ENCODE measurements at regions not wholly inside any gene's neighbourhood (a gene's known extent, or its start where the extent isn't known, plus 50 kb on each side); places are given as distances from the start of the nearest gene placed in this dataset.

DNA sequence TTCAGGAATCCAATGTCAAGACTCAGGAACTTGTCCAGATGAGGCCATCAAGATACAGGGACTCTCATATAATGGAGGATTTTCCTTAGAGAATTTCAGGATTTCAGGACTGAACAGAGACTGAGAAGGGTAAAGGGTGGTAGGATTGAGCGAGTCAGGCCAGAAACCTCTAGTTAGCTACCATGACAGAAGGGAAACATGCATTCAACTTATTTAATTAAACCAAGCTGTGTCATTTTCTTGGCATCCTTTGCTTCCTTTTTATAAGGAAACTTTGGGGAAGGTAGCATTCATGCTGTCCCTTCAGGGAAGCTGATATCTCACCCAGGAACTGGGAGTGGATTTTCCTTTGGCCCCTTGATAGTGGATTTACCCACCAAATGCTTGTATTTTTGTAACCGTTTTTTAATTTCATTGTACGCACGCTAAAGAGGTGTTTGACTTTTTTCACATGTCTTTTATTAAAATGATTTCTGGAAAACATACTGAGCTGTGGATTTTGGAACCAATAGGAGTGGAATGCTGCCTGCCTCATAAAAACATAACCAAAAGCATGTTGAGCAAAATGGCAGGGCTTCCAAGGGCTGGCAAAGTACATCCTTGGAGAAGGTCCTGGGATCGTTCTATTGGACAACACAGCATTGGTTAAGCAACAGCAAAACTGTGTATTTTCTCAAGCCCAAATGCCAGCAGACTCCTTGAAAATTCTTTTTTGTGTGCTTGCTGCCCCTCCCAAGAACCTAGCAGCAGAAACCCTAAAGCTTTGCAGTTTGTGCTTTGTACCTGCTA, 104.5 kb downstream of the CXCL12 start:
- Histone ChIP-seq H2AFZ (ENCODE audit: low read depth, low read length, poor library complexity, severe bottlenecking) (no peak overlapping the region), H4K20me1 (ENCODE audit: insufficient read depth) (no peaks in the 10 kb centered on the region), H3K9me3 (ENCODE audit: control insufficient read depth in 1 of 2, insufficient read depth in 1 of 2, low read depth in 1 of 2, low read length in 2 of 2) (no peaks in the 10 kb centered on the region), H3K9me2 (ENCODE audit: insufficient read depth) (no peaks in the 10 kb centered on the region), H3K27ac (ENCODE audit: low read depth, low read length) (no peak overlapping the region), H3K4me1 (ENCODE audit: control insufficient read depth in 1 of 2, insufficient read depth in 2 of 2, low read length in 2 of 2) (no peaks in the 10 kb centered on the region), H3K4me3 (replicated peaks in 1 of 2; ENCODE audit: low read depth in 1 of 2, low read length in 2 of 2) (no peak overlapping the region), H3K9ac (ENCODE audit: low read length) (no peak overlapping the region), H3K36me3 (ENCODE audit: control insufficient read depth in 1 of 2, insufficient read depth in 2 of 2, low read length in 2 of 2) (no peaks in the 10 kb centered on the region), H3K4me2 (ENCODE audit: low read length) (no peak overlapping the region), H3K79me2 (ENCODE audit: insufficient read depth, low read length) (no peaks in the 10 kb centered on the region), H3K27me3 (ENCODE audit: insufficient read depth, low read length) (peaks cover 22% of the 10 kb centered on the region; the same call in 1 of the 2 replicates)
- TF ChIP-seq, protein P1, sequence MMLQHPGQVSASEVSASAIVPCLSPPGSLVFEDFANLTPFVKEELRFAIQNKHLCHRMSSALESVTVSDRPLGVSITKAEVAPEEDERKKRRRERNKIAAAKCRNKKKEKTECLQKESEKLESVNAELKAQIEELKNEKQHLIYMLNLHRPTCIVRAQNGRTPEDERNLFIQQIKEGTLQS (IDR thresholded peaks at IDR 0.05) = no peak
- no peak for TF ChIP-seq ZNF274 (IDR thresholded peaks at IDR 0.05; ENCODE audit: low read depth, low read length)
- no peak for TF ChIP-seq FOSL1 (IDR thresholded peaks at IDR 0.05; ENCODE audit: low read depth)
- RAD21 ChIA-PET (ENCODE audit: low non-redundant PET in 1 of 2, low total read pairs in 2 of 2, uncharacterized antibody in 2 of 2, unreplicated experiment in 2 of 2) = no interaction called here
- CTCF ChIA-PET = no interaction called here
- intact Hi-C loops (cut with micrococcal nuclease) = loop anchor here (2.0 kb wide), 1 partner anchor 72 kb away; no protein-coding TSS in a partner anchor
- DNase-seq (ENCODE audit: low read depth, low spot score) (no peak), ATAC-seq (no peak)
- POLR2A ChIA-PET = no interaction called here
- BruUV-seq (replicated peaks) = no TSS peak

DNA sequence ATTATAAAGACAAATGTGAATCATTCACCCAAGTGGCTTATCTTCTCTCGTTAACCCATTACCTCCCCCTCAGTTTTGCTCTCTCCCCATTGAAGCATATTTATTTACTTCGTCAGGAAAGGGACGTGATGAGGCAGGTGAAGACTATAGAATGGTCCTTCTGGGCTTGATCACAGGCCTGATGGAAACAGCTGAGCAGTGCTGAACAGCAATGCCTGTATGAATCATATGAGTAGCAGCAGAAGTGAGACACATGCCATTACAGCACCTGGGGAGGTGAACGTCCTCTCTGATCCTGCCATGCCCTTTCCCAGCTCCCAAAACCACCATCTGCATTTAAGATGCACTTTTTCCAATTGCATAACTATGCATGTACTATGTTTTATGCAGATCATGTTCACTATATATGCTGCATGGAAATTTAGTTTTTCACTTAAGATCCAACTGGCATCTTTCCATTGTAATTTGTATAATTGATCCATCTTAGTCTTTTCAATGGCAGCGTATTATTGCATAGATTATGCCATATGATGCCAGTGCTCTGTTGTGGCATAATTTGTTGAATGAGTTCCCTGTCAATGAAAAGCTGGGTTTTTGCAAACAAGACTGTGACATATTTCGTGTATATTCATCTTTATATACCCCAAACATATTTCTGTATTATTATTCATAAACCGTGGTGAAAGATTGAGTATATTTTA, 105.3 kb downstream of the CXCL12 start:
- no peak overlapping the region for H2AFZ ChIP-seq (ENCODE audit: low read depth, low read length, poor library complexity, severe bottlenecking)
- DNase-seq (ENCODE audit: low read depth, low spot score) (no peak), ATAC-seq (no peak)
- intact Hi-C loops (cut with micrococcal nuclease) = loop anchor here (2.0 kb wide), 1 partner anchor 73 kb away; no protein-coding TSS in a partner anchor
- H3K9ac ChIP-seq (ENCODE audit: low read length) = no peak overlapping the region
- BruUV-seq (replicated peaks) = no TSS peak
- no peaks in the 10 kb centered on the region for H3K79me2 ChIP-seq (ENCODE audit: insufficient read depth, low read length)
- no peaks in the 10 kb centered on the region for H4K20me1 ChIP-seq (ENCODE audit: insufficient read depth)
- no peaks in the 10 kb centered on the region for H3K36me3 ChIP-seq (ENCODE audit: control insufficient read depth in 1 of 2, insufficient read depth in 2 of 2, low read length in 2 of 2)
- no peak overlapping the region for H3K4me2 ChIP-seq (ENCODE audit: low read length)
- H3K9me2 ChIP-seq (ENCODE audit: insufficient read depth) = no peaks in the 10 kb centered on the region
- no peak overlapping the region for H3K27ac ChIP-seq (ENCODE audit: low read depth, low read length)
- no peak overlapping the region for H3K4me3 ChIP-seq (replicated peaks in 1 of 2; ENCODE audit: low read depth in 1 of 2, low read length in 2 of 2)
- no peaks in the 10 kb centered on the region for H3K9me3 ChIP-seq (ENCODE audit: control insufficient read depth in 1 of 2, insufficient read depth in 1 of 2, low read depth in 1 of 2, low read length in 2 of 2)
- RAD21 ChIA-PET (ENCODE audit: low non-redundant PET in 1 of 2, low total read pairs in 2 of 2, uncharacterized antibody in 2 of 2, unreplicated experiment in 2 of 2) = no interaction called here
- CTCF ChIA-PET = no interaction called here
- TF ChIP-seq ZFX (IDR thresholded peaks at IDR 0.05) = no peak
- TF ChIP-seq, protein P2, sequence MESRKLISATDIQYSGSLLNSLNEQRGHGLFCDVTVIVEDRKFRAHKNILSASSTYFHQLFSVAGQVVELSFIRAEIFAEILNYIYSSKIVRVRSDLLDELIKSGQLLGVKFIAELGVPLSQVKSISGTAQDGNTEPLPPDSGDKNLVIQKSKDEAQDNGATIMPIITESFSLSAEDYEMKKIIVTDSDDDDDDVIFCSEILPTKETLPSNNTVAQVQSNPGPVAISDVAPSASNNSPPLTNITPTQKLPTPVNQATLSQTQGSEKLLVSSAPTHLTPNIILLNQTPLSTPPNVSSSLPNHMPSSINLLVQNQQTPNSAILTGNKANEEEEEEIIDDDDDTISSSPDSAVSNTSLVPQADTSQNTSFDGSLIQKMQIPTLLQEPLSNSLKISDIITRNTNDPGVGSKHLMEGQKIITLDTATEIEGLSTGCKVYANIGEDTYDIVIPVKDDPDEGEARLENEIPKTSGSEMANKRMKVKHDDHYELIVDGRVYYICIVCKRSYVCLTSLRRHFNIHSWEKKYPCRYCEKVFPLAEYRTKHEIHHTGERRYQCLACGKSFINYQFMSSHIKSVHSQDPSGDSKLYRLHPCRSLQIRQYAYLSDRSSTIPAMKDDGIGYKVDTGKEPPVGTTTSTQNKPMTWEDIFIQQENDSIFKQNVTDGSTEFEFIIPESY (IDR thresholded peaks at IDR 0.05; ENCODE audit: extremely low read depth, insufficient replicate concordance, low read length) = no peak
- TF ChIP-seq CBX3 (IDR thresholded peaks at IDR 0.05; ENCODE audit: low read depth) = no peak
- TF ChIP-seq JUND (IDR thresholded peaks at IDR 0.05) = no peak
- no peak for TF ChIP-seq SP1 (IDR thresholded peaks at IDR 0.05; ENCODE audit: low read depth)
- no peak for TF ChIP-seq ELF1 (IDR thresholded peaks at IDR 0.05; ENCODE audit: borderline replicate concordance, low read depth)
- 0 out of 2 replicates have a peak, but pooled peaks cover 14% of the 10 kb centered on the region for H3K27me3 ChIP-seq (ENCODE audit: insufficient read depth, low read length)
- POLR2A ChIA-PET = no interaction called here
- H3K4me1 ChIP-seq (ENCODE audit: control insufficient read depth in 1 of 2, insufficient read depth in 2 of 2, low read length in 2 of 2) = no peaks in the 10 kb centered on the region

Data from HCT116 (cell line).